IMR-90 (cell line): ENCODE measurements at regions not wholly inside any gene's neighbourhood (a gene's known extent, or its start where the extent isn't known, plus 50 kb on each side); places are given as distances from the start of the nearest gene placed in this dataset.

Experiments
- ATAC-seq: fragments of 200-7000 bp; cut with Tn5 transposase; 2 replicates; pipeline ENCODE4 v1.9.1; 2020; ENCODE audit warnings: low read depth, mild to moderate bottlenecking, moderate library complexity
- BruUV-seq: library from RNA; stranded (reverse); fragments of 400-500 nt; replicated peaks from 2 replicates; lab custom pipeline; 2021; lab: Mats Ljungman, UMichigan
- CTCF ChIA-PET: fragments of 300-600 bp; formaldehyde crosslinking; extraction: SDS; loops from one replicate; lab custom pipeline; 2021; ENCODE audit warnings: antibody characterized with exemption; lab: Yijun Ruan, JAX
- POLR2A ChIA-PET: fragments of 300-600 bp; sonication (Branson Sonifier 250); formaldehyde crosslinking; loops from one replicate; lab custom pipeline; 2022; ENCODE audit warnings: antibody characterized with exemption; ENCODE audit not compliant: unreplicated experiment; lab: Charles Lee
- DNase-seq: peaks from one replicate; pipeline ENCODE4 v3.0.0; 2013
- H2AFZ ChIP-seq: replicated peaks from 2 replicates; pipeline ENCODE3; 2013; ENCODE audit warnings: low read length, mild to moderate bottlenecking; ENCODE audit not compliant: poor library complexity
- H2AK5ac ChIP-seq: 2 replicates; pipeline ENCODE4 v1.6.1; 2013; ENCODE audit warnings: low read depth, low read length, inconsistent platforms
- H2AK9ac ChIP-seq: replicated peaks from 2 replicates; pipeline ENCODE3; 2013; ENCODE audit warnings: mild to moderate bottlenecking, low read depth, low read length, moderate library complexity; ENCODE audit not compliant: poor library complexity
- H2BK120ac ChIP-seq: 2 replicates; pipeline ENCODE4 v1.6.1; 2013; ENCODE audit warnings: low read depth, low read length, inconsistent platforms
- H2BK15ac ChIP-seq: 3 replicates; pipeline ENCODE4 v1.6.1; 2013; ENCODE audit warnings: low read depth, low read length, inconsistent platforms
- H2BK20ac ChIP-seq: 2 replicates; pipeline ENCODE4 v1.6.1; 2013; ENCODE audit warnings: low read depth, mild to moderate bottlenecking, inconsistent platforms, low read length, moderate library complexity
- H2BK5ac ChIP-seq: 2 replicates; pipeline ENCODE4 v1.6.1; 2013; ENCODE audit warnings: mild to moderate bottlenecking, low read depth, low read length, inconsistent platforms; ENCODE audit not compliant: poor library complexity, severe bottlenecking
- H3K14ac ChIP-seq: replicated peaks from 2 replicates; pipeline ENCODE4 v1.6.1; 2013; ENCODE audit warnings: low read depth, low read length, inconsistent platforms
- H3K18ac ChIP-seq: 2 replicates; pipeline ENCODE4 v1.6.1; 2013; ENCODE audit warnings: low read depth, low read length, control low read depth
- H3K23ac ChIP-seq: 2 replicates; pipeline ENCODE4 v1.6.1; 2013; ENCODE audit warnings: low read depth, low read length, inconsistent platforms
- H3K27ac ChIP-seq: 2 replicates; pipeline ENCODE4 v1.5.1; 2013; ENCODE audit warnings: mild to moderate bottlenecking, control low read depth, low read length; ENCODE audit not compliant: insufficient read depth
- H3K27me3 ChIP-seq: 2 replicates; pipeline ENCODE4 v1.6.1; 2013; ENCODE audit warnings: low read length; ENCODE audit not compliant: control insufficient read depth, insufficient read depth
- H3K36me3 ChIP-seq: 2 replicates; pipeline ENCODE4 v1.6.1; 2013; ENCODE audit warnings: low read length, mixed read lengths; ENCODE audit not compliant: control insufficient read depth, insufficient read depth
- H3K4ac ChIP-seq: 2 replicates; pipeline ENCODE4 v1.6.1; 2013; ENCODE audit warnings: low read depth, low read length, inconsistent platforms
- H3K4me1 ChIP-seq: 2 replicates; pipeline ENCODE4 v1.6.1; 2013; ENCODE audit warnings: low read length, mixed read lengths; ENCODE audit not compliant: control insufficient read depth, insufficient read depth
- H3K4me2 ChIP-seq: 2 replicates; pipeline ENCODE4 v1.6.1; 2013; ENCODE audit warnings: low read depth, mild to moderate bottlenecking, control low read depth, low read length, moderate library complexity
- H3K4me3 ChIP-seq: 2 replicates; pipeline ENCODE4 v1.5.1; 2013; ENCODE audit warnings: low read depth, mild to moderate bottlenecking, control low read depth, low read length, moderate library complexity; ENCODE audit not compliant: insufficient read depth
- H3K56ac ChIP-seq: 2 replicates; pipeline ENCODE4 v1.6.1; 2013; ENCODE audit warnings: low read length, inconsistent platforms; ENCODE audit not compliant: insufficient read depth; ENCODE audit errors: extremely low read depth
- H3K79me1 ChIP-seq, 2 experiments: 2 replicates each; pipeline ENCODE4 v1.6.1; 2013; ENCODE audit warnings: low read length in 2 of 2, inconsistent platforms in 1 of 2, low read depth in 1 of 2
- H3K9ac ChIP-seq: 2 replicates; pipeline ENCODE4 v1.6.1; 2013; ENCODE audit warnings: low read depth, low read length, control low read depth
- H3K9me1 ChIP-seq: 2 replicates; pipeline ENCODE4 v1.6.1; 2013; ENCODE audit warnings: low read length, inconsistent platforms; ENCODE audit not compliant: insufficient read depth
- H3K9me3 ChIP-seq: 2 replicates; pipeline ENCODE4 v1.6.1; 2013; ENCODE audit warnings: low read length; ENCODE audit not compliant: control insufficient read depth, insufficient read depth
- H4K20me1 ChIP-seq: 2 replicates; pipeline ENCODE4 v1.6.1; 2013; ENCODE audit warnings: low read length, inconsistent platforms; ENCODE audit not compliant: insufficient read depth
- H4K5ac ChIP-seq: 2 replicates; pipeline ENCODE4 v1.6.1; 2013; ENCODE audit warnings: mild to moderate bottlenecking, low read depth, low read length, control low read depth
- H4K8ac ChIP-seq, 2 experiments: 2 replicates each; pipeline ENCODE4 v1.6.1; 2013; ENCODE audit warnings: low read depth in 2 of 2, low read length in 2 of 2, control low read depth in 1 of 2, inconsistent platforms in 1 of 2
- H4K91ac ChIP-seq: 2 replicates; pipeline ENCODE4 v1.6.1; 2013; ENCODE audit warnings: low read depth, low read length, inconsistent platforms; ENCODE audit not compliant: insufficient read depth
- BHLHE40 ChIP-seq: fragments of 150-350 bp; IDR thresholded peaks from 2 replicates; pipeline ENCODE4 v1.6.1; 2016; ENCODE audit warnings: mild to moderate bottlenecking, low read depth, low read length
- CEBPB ChIP-seq: IDR thresholded peaks from 2 replicates; pipeline ENCODE4 v1.6.1; 2012; ENCODE audit warnings: low read depth, low read length, improper control_type of control experiment
- CHD1 ChIP-seq: IDR thresholded peaks from 2 replicates; pipeline ENCODE4 v1.6.1; 2012; ENCODE audit warnings: low read depth, low read length, improper control_type of control experiment
- CTCF ChIP-seq: conservative IDR thresholded peaks from 2 replicates; pipeline ENCODE4 v1.5.1; 2012; ENCODE audit warnings: mild to moderate bottlenecking, low read depth, low read length, improper control_type of control experiment
- ELK1 ChIP-seq: fragments of 150-350 bp; IDR thresholded peaks from 2 replicates; pipeline ENCODE4 v1.6.1; 2016; ENCODE audit warnings: low read depth, mild to moderate bottlenecking, low read length, moderate library complexity, borderline replicate concordance
- FOS ChIP-seq: fragments of 150-350 bp; IDR thresholded peaks from 2 replicates; pipeline ENCODE4 v1.6.1; 2016; ENCODE audit warnings: low read depth, low read length
- MAFK ChIP-seq: IDR thresholded peaks from 2 replicates; pipeline ENCODE4 v1.6.1; 2012; ENCODE audit warnings: low read depth, low read length, improper control_type of control experiment
- MAZ ChIP-seq: IDR thresholded peaks from 2 replicates; pipeline ENCODE4 v1.6.1; 2012; ENCODE audit warnings: low read depth, mild to moderate bottlenecking, low read length, improper control_type of control experiment, moderate library complexity, borderline replicate concordance
- MXI1 ChIP-seq: IDR thresholded peaks from 2 replicates; pipeline ENCODE4 v1.6.1; 2012; ENCODE audit warnings: low read depth, mild to moderate bottlenecking, low read length, moderate library complexity, borderline replicate concordance
- NFE2L2 ChIP-seq: fragments of 150-350 bp; IDR thresholded peaks from 2 replicates; pipeline ENCODE4 v1.6.1; 2016; ENCODE audit warnings: low read depth, mild to moderate bottlenecking, low read length
- POLR2A ChIP-seq: IDR thresholded peaks from 2 replicates; pipeline ENCODE4 v1.6.1; 2012; ENCODE audit warnings: mild to moderate bottlenecking, low read depth, low read length
- RAD21 ChIP-seq: IDR thresholded peaks from 2 replicates; pipeline ENCODE4 v1.6.1; 2012; ENCODE audit warnings: low read length, improper control_type of control experiment
- RCOR1 ChIP-seq: IDR thresholded peaks from 2 replicates; pipeline ENCODE4 v1.6.1; 2012; ENCODE audit warnings: mild to moderate bottlenecking, low read length, improper control_type of control experiment; ENCODE audit not compliant: insufficient replicate concordance
- RFX5 ChIP-seq: IDR thresholded peaks from 2 replicates; pipeline ENCODE4 v1.8.0; 2012; ENCODE audit warnings: low read depth, mild to moderate bottlenecking, low read length, moderate library complexity
- SMC3 ChIP-seq: fragments of 150-350 bp; IDR thresholded peaks from 2 replicates; pipeline ENCODE4 v1.6.1; 2016; ENCODE audit warnings: low read depth, mild to moderate bottlenecking, antibody characterized with exemption, low read length, moderate library complexity
- USF2 ChIP-seq: fragments of 150-350 bp; IDR thresholded peaks from 2 replicates; pipeline ENCODE4 v1.6.1; 2017; ENCODE audit warnings: mild to moderate bottlenecking, antibody characterized with exemption, low read length, low read depth
- WGBS, 2 experiments: methylation state at CpG; one replicate each; pipeline versions ENCODE4 v1.1.5 to v1.1.7; 2013; ENCODE audit warnings: missing lambda C conversion rate in 2 of 2; ENCODE audit not compliant: insufficient read length in 1 of 2; ENCODE audit errors: extremely low coverage in 2 of 2; 5-methylcytosine and 5-hydroxymethylcytosine counted together
- dilution Hi-C: fragments of 300-500 bp; cut with HindIII; formaldehyde crosslinking; loops from one replicate; pipeline ENCODE4 v1.14.3; 2018; ENCODE audit warnings: low sequenced_read_pairs; ENCODE audit not compliant: unreplicated experiment
- in situ Hi-C: fragments of 300-500 bp; cut with MboI; formaldehyde crosslinking; loops from 3 replicates; pipeline ENCODE4 v1.14.3; 2019; ENCODE audit warnings: low sequenced_read_pairs, inconsistent platforms, mixed read lengths
- intact Hi-C: fragments of 100-400 bp; cut with micrococcal nuclease; formaldehyde crosslinking; loops from 2 replicates; pipeline ENCODE4 v1.10.0; 2022

- Histone ChIP-seq H4K8ac (no peak overlapping the region), H4K91ac (no peak overlapping the region)
- intact Hi-C loops, result no loop called here
Observed at GRCh38 chr2:17194083-17194482, 324.2 kb downstream of the RAD51AP2 start.

More at GRCh38 chr2:17194083-17194482, 324.2 kb downstream of the RAD51AP2 start:
- Histone ChIP-seq H3K18ac (no peak overlapping the region), H4K5ac (no peak overlapping the region), H3K56ac (no peak overlapping the region), H2BK20ac (no peak overlapping the region), H2AK9ac (no peak overlapping the region), H2BK120ac (no peak overlapping the region), H2AK5ac (no peak overlapping the region), H3K9me1 (no peaks in the 10 kb centered on the region), H3K4ac (no peak overlapping the region), H3K27me3 (no peaks in the 10 kb centered on the region), H3K36me3 (no peaks in the 10 kb centered on the region), H2BK5ac (no peak overlapping the region), H3K27ac (no peak overlapping the region), H3K4me1 (no peaks in the 10 kb centered on the region), H3K79me1 (no peaks in the 10 kb centered on the region), H2AFZ (no peak overlapping the region), H4K20me1 (no peaks in the 10 kb centered on the region), H3K14ac (no peak overlapping the region), H3K4me3 (no peak overlapping the region), H3K23ac (no peak overlapping the region), H2BK15ac (no peak overlapping the region), H3K9ac (no peak overlapping the region), H3K4me2 (no peak overlapping the region), H3K9me3 (no peaks in the 10 kb centered on the region)
- TF ChIP-seq NFE2L2, result no peak
- TF ChIP-seq ELK1, result no peak
- no peak for TF ChIP-seq CEBPB
- no peak for TF ChIP-seq USF2
- no peak for TF ChIP-seq RAD21
- no peak for TF ChIP-seq SMC3
- no peak for TF ChIP-seq POLR2A
- TF ChIP-seq RFX5, result no peak
- no peak for TF ChIP-seq CHD1
- no peak for TF ChIP-seq BHLHE40
- no peak for TF ChIP-seq CTCF
- no peak for TF ChIP-seq FOS
- TF ChIP-seq MAFK, result no peak
- TF ChIP-seq MXI1, result no peak
- TF ChIP-seq RCOR1, result no peak
- TF ChIP-seq MAZ, result no peak
- in situ Hi-C loops (no loop called here), dilution Hi-C loops (no loop called here)
- ChIA-PET POLR2A (no interaction called here), CTCF (interaction anchor here (0.8 kb wide), 1 partner anchor 18 kb away, joined by 4 read pairs; no protein-coding TSS in a partner anchor)
- no peak for ATAC-seq
- WGBS, 2 experiments, result 66% methylated on average over 2 of the region's 9 CpGs; no CpG with 5 or more reads in 1 of the 2 experiments
- no TSS peak for BruUV-seq
- no peak for DNase-seq
